A549 (cell line): ENCODE measurements at regions not wholly inside any gene's neighbourhood (a gene's known extent, or its start where the extent isn't known, plus 50 kb on each side); places are given as distances from the start of the nearest gene placed in this dataset.

Experiments used
- ATAC-seq, 2 experiments: fragments of 200-7000 bp in 1 of 2; fragments of >200 bp in 1 of 2; cut with Nextera tagmentation in 1 of 2; cut with Tn5 transposase in 1 of 2; 3 replicates each; pipeline versions ENCODE4 v1.8.0 to v1.9.1; 2018 to 2020; ENCODE audit warnings: mild to moderate bottlenecking in 1 of 2, moderate library complexity in 1 of 2
- CTCF ChIA-PET: fragments of 300-600 bp; sonication (Branson Sonifier 250); formaldehyde crosslinking; extraction: SDS; loops from one replicate; lab custom pipeline; 2021; ENCODE audit warnings: antibody characterized with exemption, inconsistent platforms; lab: Yijun Ruan, JAX
- POLR2A ChIA-PET: fragments of 350-600 bp; formaldehyde crosslinking; extraction: SDS; loops from one replicate; lab custom pipeline; 2021; ENCODE audit warnings: antibody characterized with exemption, inconsistent platforms; lab: Yijun Ruan, JAX
- DNase-seq, 2 experiments: peaks; one replicate each; pipeline versions ENCODE4 v3.0.0 to v3.0.0-alpha.2; 2011 to 2016; ENCODE audit warnings: low read depth in 1 of 2, low spot score in 1 of 2
- FAIRE-seq: peaks from 2 replicates; lab custom pipeline; 2011; peaks lifted over from hg19 to GRCh38; lab: Jason Lieb, UNC
- H3K27ac ChIP-seq, 2 experiments: fragments of >200 bp; sonication (Bioruptor Twin); formaldehyde crosslinking; 3 replicates each; pipeline ENCODE4 v1.5.1; 2016 to 2017
- H3K4me1 ChIP-seq: fragments of >200 bp; sonication (Bioruptor Twin); formaldehyde crosslinking; 3 replicates; pipeline ENCODE4 v1.6.1; 2016
- H3K4me2 ChIP-seq: fragments of >200 bp; sonication (Bioruptor Twin); formaldehyde crosslinking; 3 replicates; pipeline ENCODE4 v1.6.1; 2016
- H3K4me3 ChIP-seq: fragments of >200 bp; sonication (Bioruptor Twin); formaldehyde crosslinking; 3 replicates; pipeline ENCODE4 v1.5.1; 2016
- H3K9me3 ChIP-seq: fragments of >200 bp; sonication (Bioruptor Twin); formaldehyde crosslinking; 3 replicates; pipeline ENCODE4 v1.6.1; 2016
- CHD2 ChIP-seq: fragments of 150-350 bp; IDR thresholded peaks from 2 replicates; pipeline ENCODE4 v1.6.1; 2014; ENCODE audit warnings: low read length; ENCODE audit not compliant: partially characterized antibody
- CHD4 ChIP-seq: fragments of 200-600 bp; sonication (generic); IDR thresholded peaks from 2 replicates; pipeline ENCODE4 v1.6.1; 2016; ENCODE audit warnings: antibody characterized with exemption, mild to moderate bottlenecking, borderline replicate concordance
- ELK1 ChIP-seq: fragments of 150-350 bp; IDR thresholded peaks from 2 replicates; pipeline ENCODE4 v1.6.1; 2014; ENCODE audit warnings: low read depth, mild to moderate bottlenecking, low read length
- ESRRA ChIP-seq: fragments of 150-350 bp; IDR thresholded peaks from 2 replicates; pipeline ENCODE4 v1.6.1; 2014; ENCODE audit warnings: mild to moderate bottlenecking, low read length, borderline replicate concordance
- GATA3 ChIP-seq: IDR thresholded peaks from 2 replicates; pipeline ENCODE4 v1.6.1; 2012; ENCODE audit warnings: borderline replicate concordance
- HES2 ChIP-seq: fragments of >200 bp; sonication (Bioruptor Twin); formaldehyde crosslinking; IDR thresholded peaks from 2 replicates; pipeline ENCODE4 v1.6.1; 2016
- HMGXB4 ChIP-seq: fragments of 250-450 bp; sonication (Bioruptor Pico); IDR thresholded peaks from 2 replicates; pipeline ENCODE4 v1.5.0; 2021; ENCODE audit warnings: mild to moderate bottlenecking, moderate library complexity, borderline replicate concordance
- HOXB13 ChIP-seq: fragments of 250-450 bp; sonication (Bioruptor Pico); IDR thresholded peaks from 2 replicates; pipeline ENCODE4 v1.5.0; 2020; ENCODE audit warnings: low read depth, mild to moderate bottlenecking, moderate library complexity
- KDM5A ChIP-seq: fragments of 200-600 bp; sonication (generic); IDR thresholded peaks from 2 replicates; pipeline ENCODE4 v1.6.1; 2016; ENCODE audit warnings: antibody characterized with exemption, mild to moderate bottlenecking
- MAX ChIP-seq: IDR thresholded peaks from 2 replicates; pipeline ENCODE4 v1.6.1; 2012
- NPAS2 ChIP-seq: fragments of 250-450 bp; sonication (Bioruptor Pico); IDR thresholded peaks from 2 replicates; pipeline ENCODE4 v1.8.0; 2022; ENCODE audit warnings: mild to moderate bottlenecking, moderate library complexity, borderline replicate concordance
- PBX3 ChIP-seq: IDR thresholded peaks from 2 replicates; pipeline ENCODE4 v1.6.1; 2012
- RARB ChIP-seq: fragments of 250-450 bp; sonication (Bioruptor Pico); IDR thresholded peaks from 2 replicates; pipeline ENCODE4 v1.8.0; 2021; ENCODE audit warnings: mild to moderate bottlenecking, moderate library complexity
- RCOR1 ChIP-seq: fragments of 150-350 bp; IDR thresholded peaks from 2 replicates; pipeline ENCODE4 v1.6.1; 2014; ENCODE audit warnings: antibody characterized with exemption, low read length, low read depth
- REST ChIP-seq: fragments of 200-600 bp; sonication (generic); IDR thresholded peaks from 2 replicates; pipeline ENCODE4 v1.6.1; 2016; ENCODE audit warnings: antibody characterized with exemption, mild to moderate bottlenecking, moderate library complexity
- RFX5 ChIP-seq: fragments of 450-650 bp; IDR thresholded peaks from 2 replicates; pipeline ENCODE4 v1.7.1; 2014; ENCODE audit warnings: antibody characterized with exemption, mild to moderate bottlenecking, moderate library complexity
- SREBF2 ChIP-seq: fragments of 450-650 bp; IDR thresholded peaks from 2 replicates; pipeline ENCODE4 v1.6.1; 2014; ENCODE audit warnings: mild to moderate bottlenecking, moderate library complexity
- TFCP2L1 ChIP-seq: fragments of 250-450 bp; sonication (Bioruptor Pico); IDR thresholded peaks from 2 replicates; pipeline ENCODE4 v1.5.0; 2021; ENCODE audit warnings: mild to moderate bottlenecking
- USF2 ChIP-seq: fragments of 450-650 bp; IDR thresholded peaks from 2 replicates; pipeline ENCODE4 v1.6.1; 2014; ENCODE audit warnings: antibody characterized with exemption
- ZSCAN20 ChIP-seq: fragments of 250-450 bp; sonication (Bioruptor Pico); IDR thresholded peaks from 2 replicates; pipeline ENCODE4 v1.8.0; 2022; ENCODE audit warnings: mild to moderate bottlenecking, moderate library complexity
- WGBS: methylation state at CpG from one replicate; pipeline ENCODE4 v1.1.6; 2017; ENCODE audit errors: missing lambda C conversion rate; 5-methylcytosine and 5-hydroxymethylcytosine counted together

- TF ChIP-seq HOXB13 (CRISPR knock-in tag) = no peak
- TF ChIP-seq REST = no peak
- TF ChIP-seq TFCP2L1 (CRISPR knock-in tag) = no peak
- no peak for TF ChIP-seq USF2
- TF ChIP-seq ZSCAN20 (CRISPR knock-in tag) = no peak
Measured at GRCh38 chr4:169909479-169909878, 116.7 kb downstream of the MFAP3L start (continued).

- ATAC-seq = no peak
- no peaks in the 10 kb centered on the region for H3K9me3 ChIP-seq
- no peak for FAIRE-seq
- H3K27ac ChIP-seq = no peak overlapping the region
- CTCF ChIA-PET = no interaction called here
- no peak for DNase-seq
- 73% methylated on average over 1 of the region's 1 CpG for WGBS
- no peak overlapping the region for H3K4me3 ChIP-seq
- POLR2A ChIA-PET = no interaction called here
- TF ChIP-seq KDM5A (no peak), PBX3 (no peak), SREBF2 (no peak), MAX (no peak), NPAS2 (no peak), RFX5 (no peak), CHD2 (no peak), CHD4 (no peak), HOXB13 (CRISPR knock-in tag) (no peak), HMGXB4 (CRISPR knock-in tag) (no peak), RCOR1 (no peak), HES2 (no peak), RARB (CRISPR knock-in tag) (no peak), ESRRA (no peak), ELK1 (no peak), GATA3 (no peak)
- TF ChIP-seq, all 56 proteins: peak for 0
- H3K4me2 ChIP-seq = no peak overlapping the region
- H3K4me1 ChIP-seq = no peaks in the 10 kb centered on the region
Measured at GRCh38 chr4:169907705-169908104, 118.5 kb downstream of the MFAP3L start.
